GM23338 (cell line): ENCODE measurements at regions not wholly inside any gene's neighbourhood (a gene's known extent, or its start where the extent isn't known, plus 50 kb on each side); places are given as distances from the start of the nearest gene placed in this dataset.

ENCODE experiments used
- EZH2 ChIP-seq: fragments of 200-600 bp; sonication (generic); IDR thresholded peaks from one replicate; pipeline ENCODE4 v1.8.0; 2017; ENCODE audit warnings: antibody characterized with exemption, mild to moderate bottlenecking, low read depth; ENCODE audit not compliant: unreplicated experiment
- JUNB ChIP-seq: IDR thresholded peaks from one replicate; pipeline ENCODE4 v1.6.1; 2016; ENCODE audit warnings: antibody characterized with exemption; ENCODE audit not compliant: unreplicated experiment
- ZNF114 ChIP-seq: fragments of 250-450 bp; sonication (Bioruptor Pico); IDR thresholded peaks from 2 replicates; pipeline ENCODE4 v1.5.0; 2020; ENCODE audit warnings: mild to moderate bottlenecking, moderate library complexity
- TF ChIP-seq, protein P1 (sequence below), 2 experiments: fragments of 200-600 bp in 1 of 2; sonication (generic) in 1 of 2; conservative IDR thresholded peaks; 2 replicates each; pipeline versions ENCODE4 v1.5.1 to v1.6.1; 2016 to 2017; ENCODE audit warnings: antibody characterized with exemption in 2 of 2, low read depth in 2 of 2, mild to moderate bottlenecking in 2 of 2, moderate library complexity in 1 of 2
- TF ChIP-seq, protein P2 (sequence below): IDR thresholded peaks from one replicate; pipeline ENCODE4 v1.6.1; 2018; ENCODE audit warnings: antibody characterized with exemption; ENCODE audit not compliant: unreplicated experiment

DNA sequence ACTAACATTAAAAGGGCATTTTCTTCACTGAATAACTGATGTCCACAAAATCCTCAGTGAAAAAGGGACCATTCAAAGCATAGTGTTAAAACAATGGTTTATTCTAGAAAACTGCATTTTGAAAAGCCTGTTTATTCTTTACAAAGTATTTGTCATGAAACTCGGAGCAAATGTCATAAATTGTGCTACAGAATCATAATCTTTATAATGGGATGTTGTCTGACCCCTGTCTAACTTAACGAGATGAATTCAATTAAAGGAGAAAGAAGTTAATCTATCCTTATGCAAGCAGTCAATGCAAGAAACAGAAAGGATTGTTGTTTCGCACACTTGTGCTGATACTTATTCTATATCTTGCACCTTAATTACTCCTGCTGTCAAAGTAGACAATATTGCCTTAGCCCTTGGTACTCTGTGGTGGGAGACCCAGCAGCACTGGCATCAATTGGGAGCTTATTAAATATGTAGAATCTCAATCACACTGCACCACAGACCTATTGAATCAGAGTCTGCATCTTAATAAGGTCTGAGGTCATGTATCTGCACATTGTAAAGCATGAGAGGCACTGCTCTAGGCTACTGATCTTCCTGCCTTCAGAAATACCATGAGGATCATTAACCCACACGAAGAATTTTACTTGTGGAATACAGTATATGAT lies 708.3 kb downstream of the HDGFL1 start:
- TF ChIP-seq EZH2 (no peak), ZNF114 (CRISPR knock-in tag) (no peak), JUNB (no peak)
- TF ChIP-seq, protein P1, sequence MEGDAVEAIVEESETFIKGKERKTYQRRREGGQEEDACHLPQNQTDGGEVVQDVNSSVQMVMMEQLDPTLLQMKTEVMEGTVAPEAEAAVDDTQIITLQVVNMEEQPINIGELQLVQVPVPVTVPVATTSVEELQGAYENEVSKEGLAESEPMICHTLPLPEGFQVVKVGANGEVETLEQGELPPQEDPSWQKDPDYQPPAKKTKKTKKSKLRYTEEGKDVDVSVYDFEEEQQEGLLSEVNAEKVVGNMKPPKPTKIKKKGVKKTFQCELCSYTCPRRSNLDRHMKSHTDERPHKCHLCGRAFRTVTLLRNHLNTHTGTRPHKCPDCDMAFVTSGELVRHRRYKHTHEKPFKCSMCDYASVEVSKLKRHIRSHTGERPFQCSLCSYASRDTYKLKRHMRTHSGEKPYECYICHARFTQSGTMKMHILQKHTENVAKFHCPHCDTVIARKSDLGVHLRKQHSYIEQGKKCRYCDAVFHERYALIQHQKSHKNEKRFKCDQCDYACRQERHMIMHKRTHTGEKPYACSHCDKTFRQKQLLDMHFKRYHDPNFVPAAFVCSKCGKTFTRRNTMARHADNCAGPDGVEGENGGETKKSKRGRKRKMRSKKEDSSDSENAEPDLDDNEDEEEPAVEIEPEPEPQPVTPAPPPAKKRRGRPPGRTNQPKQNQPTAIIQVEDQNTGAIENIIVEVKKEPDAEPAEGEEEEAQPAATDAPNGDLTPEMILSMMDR (conservative IDR thresholded peaks at IDR 0.05; ENCODE audit: low read depth in 2 of 2) = no peak
- TF ChIP-seq, protein P2, sequence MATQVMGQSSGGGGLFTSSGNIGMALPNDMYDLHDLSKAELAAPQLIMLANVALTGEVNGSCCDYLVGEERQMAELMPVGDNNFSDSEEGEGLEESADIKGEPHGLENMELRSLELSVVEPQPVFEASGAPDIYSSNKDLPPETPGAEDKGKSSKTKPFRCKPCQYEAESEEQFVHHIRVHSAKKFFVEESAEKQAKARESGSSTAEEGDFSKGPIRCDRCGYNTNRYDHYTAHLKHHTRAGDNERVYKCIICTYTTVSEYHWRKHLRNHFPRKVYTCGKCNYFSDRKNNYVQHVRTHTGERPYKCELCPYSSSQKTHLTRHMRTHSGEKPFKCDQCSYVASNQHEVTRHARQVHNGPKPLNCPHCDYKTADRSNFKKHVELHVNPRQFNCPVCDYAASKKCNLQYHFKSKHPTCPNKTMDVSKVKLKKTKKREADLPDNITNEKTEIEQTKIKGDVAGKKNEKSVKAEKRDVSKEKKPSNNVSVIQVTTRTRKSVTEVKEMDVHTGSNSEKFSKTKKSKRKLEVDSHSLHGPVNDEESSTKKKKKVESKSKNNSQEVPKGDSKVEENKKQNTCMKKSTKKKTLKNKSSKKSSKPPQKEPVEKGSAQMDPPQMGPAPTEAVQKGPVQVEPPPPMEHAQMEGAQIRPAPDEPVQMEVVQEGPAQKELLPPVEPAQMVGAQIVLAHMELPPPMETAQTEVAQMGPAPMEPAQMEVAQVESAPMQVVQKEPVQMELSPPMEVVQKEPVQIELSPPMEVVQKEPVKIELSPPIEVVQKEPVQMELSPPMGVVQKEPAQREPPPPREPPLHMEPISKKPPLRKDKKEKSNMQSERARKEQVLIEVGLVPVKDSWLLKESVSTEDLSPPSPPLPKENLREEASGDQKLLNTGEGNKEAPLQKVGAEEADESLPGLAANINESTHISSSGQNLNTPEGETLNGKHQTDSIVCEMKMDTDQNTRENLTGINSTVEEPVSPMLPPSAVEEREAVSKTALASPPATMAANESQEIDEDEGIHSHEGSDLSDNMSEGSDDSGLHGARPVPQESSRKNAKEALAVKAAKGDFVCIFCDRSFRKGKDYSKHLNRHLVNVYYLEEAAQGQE = no peak
